OCI-LY7 (cell line): ENCODE measurements at regions not wholly inside any gene's neighbourhood (a gene's known extent, or its start where the extent isn't known, plus 50 kb on each side); places are given as distances from the start of the nearest gene placed in this dataset.

Experiments
- BruUV-seq: library from RNA; stranded (reverse); fragments of 400-500 nt; replicated peaks from 2 replicates; lab custom pipeline; 2021; lab: Mats Ljungman, UMichigan
- CTCF ChIA-PET: fragments of 300-600 bp; sonication (Branson Sonifier 250); formaldehyde crosslinking; loops from one replicate; lab custom pipeline; 2022; ENCODE audit warnings: antibody characterized with exemption; ENCODE audit not compliant: unreplicated experiment; lab: Charles Lee
- POLR2A ChIA-PET: fragments of 300-600 bp; sonication (Branson Sonifier 250); formaldehyde crosslinking; loops from one replicate; lab custom pipeline; 2022; ENCODE audit warnings: antibody characterized with exemption; lab: Charles Lee
- DNase-seq: peaks from one replicate; pipeline ENCODE4 v3.0.0-alpha.2; 2015; ENCODE audit warnings: low spot score
- H2AFZ ChIP-seq: fragments of 200-600 bp; sonication (generic), shearing (Covaris generic); 2 replicates; pipeline ENCODE4 v1.6.1; 2014; ENCODE audit warnings: mild to moderate bottlenecking, antibody characterized with exemption, low read length, moderate library complexity
- H3K27ac ChIP-seq: fragments of 200-600 bp; sonication (generic); 2 replicates; pipeline ENCODE4 v1.5.1; 2014; ENCODE audit warnings: mixed run types, low read depth, mild to moderate bottlenecking, moderate library complexity, low read length, inconsistent platforms; ENCODE audit not compliant: poor library complexity, severe bottlenecking
- H3K36me3 ChIP-seq: fragments of 200-600 bp; sonication (generic); 2 replicates; pipeline ENCODE4 v1.6.1; 2014; ENCODE audit warnings: mild to moderate bottlenecking, antibody characterized with exemption, low read length, moderate library complexity, mixed read lengths; ENCODE audit not compliant: insufficient read depth
- H3K4me1 ChIP-seq: fragments of 200-600 bp; sonication (generic); 2 replicates; pipeline ENCODE4 v1.5.1; 2014; ENCODE audit warnings: mild to moderate bottlenecking, low read length; ENCODE audit not compliant: insufficient read depth, poor library complexity, severe bottlenecking
- H3K4me2 ChIP-seq: fragments of 200-600 bp; sonication (generic); 2 replicates; pipeline ENCODE4 v1.6.1; 2014; ENCODE audit warnings: mild to moderate bottlenecking, low read length
- H3K4me3 ChIP-seq: fragments of 200-600 bp; sonication (generic); 2 replicates; pipeline ENCODE4 v1.5.1; 2014; ENCODE audit warnings: mild to moderate bottlenecking, low read depth, low read length; ENCODE audit not compliant: poor library complexity, severe bottlenecking
- H3K79me2 ChIP-seq: fragments of 200-600 bp; sonication (generic); 2 replicates; pipeline ENCODE4 v1.6.1; 2016; ENCODE audit warnings: low read depth, mild to moderate bottlenecking, low read length, moderate library complexity, mixed read lengths; ENCODE audit not compliant: insufficient read depth
- H3K9me2 ChIP-seq: fragments of 200-600 bp; sonication (generic); 2 replicates; pipeline ENCODE4 v1.6.1; 2016; ENCODE audit warnings: mild to moderate bottlenecking, low read length, mixed read lengths; ENCODE audit not compliant: insufficient read depth
- H3K9me3 ChIP-seq: fragments of 200-600 bp; sonication (generic); 2 replicates; pipeline ENCODE4 v1.6.1; 2014; ENCODE audit warnings: mild to moderate bottlenecking, mixed run types, low read length, mixed read lengths
- H4K20me1 ChIP-seq: fragments of 200-600 bp; sonication (generic); 2 replicates; pipeline ENCODE4 v1.6.1; 2014; ENCODE audit warnings: mild to moderate bottlenecking, antibody characterized with exemption, low read length, moderate library complexity, mixed read lengths; ENCODE audit not compliant: insufficient read depth
- CTCF ChIP-seq: fragments of 200-600 bp; sonication (generic); conservative IDR thresholded peaks from 2 replicates; pipeline ENCODE4 v1.5.1; 2014; ENCODE audit warnings: mild to moderate bottlenecking, antibody characterized with exemption, low read length, moderate library complexity, mixed read lengths
- EZH2phosphoT487 ChIP-seq: fragments of 200-600 bp; sonication (generic); IDR thresholded peaks from 2 replicates; pipeline ENCODE4 v1.6.1; 2018; ENCODE audit warnings: low read depth, borderline replicate concordance, mild to moderate bottlenecking, mixed run types, antibody characterized with exemption, low read length, moderate library complexity, mixed read lengths
- intact Hi-C: fragments of 100-400 bp; cut with micrococcal nuclease; formaldehyde crosslinking; loops from one replicate; pipeline ENCODE4 v1.10.0; 2022; ENCODE audit not compliant: unreplicated experiment

GRCh38 chr16:62585041-62585545, 548.9 kb upstream of the CDH8 start:
- Histone ChIP-seq H3K27ac (no peak overlapping the region), H3K79me2 (no peaks in the 10 kb centered on the region), H4K20me1 (no peaks in the 10 kb centered on the region), H3K4me2 (no peak overlapping the region), H2AFZ (no peak overlapping the region), H3K36me3 (no peaks in the 10 kb centered on the region), H3K9me3 (no peaks in the 10 kb centered on the region), H3K4me1 (no peaks in the 10 kb centered on the region), H3K9me2 (no peaks in the 10 kb centered on the region), H3K4me3 (no peak overlapping the region)
- no TSS peak for BruUV-seq
- ChIA-PET CTCF (no interaction called here), POLR2A (interaction anchor here (0.7 kb wide), 2 partner anchors 10 to 290 kb away, joined by 3 to 4 read pairs; no protein-coding TSS in a partner anchor)
- intact Hi-C loops, result no loop called here
- DNase-seq, result no peak
- TF ChIP-seq CTCF, result no peak
- TF ChIP-seq EZH2phosphoT487, result no peak

GRCh38 chr16:62583414-62583813, 547.2 kb upstream of the CDH8 start:
- no peak for DNase-seq
- TF ChIP-seq CTCF, result no peak
- TF ChIP-seq EZH2phosphoT487, result no peak

GRCh38 chr16:62573466-62573865, 537.2 kb upstream of the CDH8 start:
- no peaks in the 10 kb centered on the region for H3K9me2 ChIP-seq
- intact Hi-C loops, result no loop called here
- no peak overlapping the region for H2AFZ ChIP-seq
- H3K36me3 ChIP-seq, result no peaks in the 10 kb centered on the region
- POLR2A ChIA-PET, result no interaction called here
- no peak overlapping the region for H3K4me3 ChIP-seq
- no peaks in the 10 kb centered on the region for H4K20me1 ChIP-seq
- H3K79me2 ChIP-seq, result no peaks in the 10 kb centered on the region
- H3K9me3 ChIP-seq, result no peaks in the 10 kb centered on the region
- H3K4me2 ChIP-seq, result no peak overlapping the region
- no peak for TF ChIP-seq EZH2phosphoT487
- TF ChIP-seq CTCF, result no peak
- DNase-seq, result no peak
- no peaks in the 10 kb centered on the region for H3K4me1 ChIP-seq
- CTCF ChIA-PET, result no interaction called here
- no peak overlapping the region for H3K27ac ChIP-seq
- no TSS peak for BruUV-seq

More at GRCh38 chr16:62583414-62583813, 547.2 kb upstream of the CDH8 start:
- H3K4me2 ChIP-seq, result no peak overlapping the region
- H2AFZ ChIP-seq, result no peak overlapping the region
- BruUV-seq, result no TSS peak
- ChIA-PET POLR2A (no interaction called here), CTCF (no interaction called here)
- no peak overlapping the region for H3K27ac ChIP-seq
- no peaks in the 10 kb centered on the region for H4K20me1 ChIP-seq
- H3K36me3 ChIP-seq, result no peaks in the 10 kb centered on the region
- H3K79me2 ChIP-seq, result no peaks in the 10 kb centered on the region
- H3K4me3 ChIP-seq, result no peak overlapping the region
- H3K9me2 ChIP-seq, result no peaks in the 10 kb centered on the region
- H3K9me3 ChIP-seq, result no peaks in the 10 kb centered on the region
- intact Hi-C loops, result no loop called here
- no peaks in the 10 kb centered on the region for H3K4me1 ChIP-seq
